IMR-90 (cell line): ENCODE measurements at regions not wholly inside any gene's neighbourhood (a gene's known extent, or its start where the extent isn't known, plus 50 kb on each side); places are given as distances from the start of the nearest gene placed in this dataset.

Source experiments
- ATAC-seq: fragments of 200-7000 bp; cut with Tn5 transposase; 2 replicates; pipeline ENCODE4 v1.9.1; 2020; ENCODE audit warnings: low read depth, mild to moderate bottlenecking, moderate library complexity
- BruUV-seq: library from RNA; stranded (reverse); fragments of 400-500 nt; replicated peaks from 2 replicates; lab custom pipeline; 2021; lab: Mats Ljungman, UMichigan
- CTCF ChIA-PET: fragments of 300-600 bp; formaldehyde crosslinking; extraction: SDS; loops from one replicate; lab custom pipeline; 2021; ENCODE audit warnings: antibody characterized with exemption; lab: Yijun Ruan, JAX
- POLR2A ChIA-PET: fragments of 300-600 bp; sonication (Branson Sonifier 250); formaldehyde crosslinking; loops from one replicate; lab custom pipeline; 2022; ENCODE audit warnings: antibody characterized with exemption; ENCODE audit not compliant: unreplicated experiment; lab: Charles Lee
- DNase-seq: peaks from one replicate; pipeline ENCODE4 v3.0.0; 2013
- H2AFZ ChIP-seq: replicated peaks from 2 replicates; pipeline ENCODE3; 2013; ENCODE audit warnings: low read length, mild to moderate bottlenecking; ENCODE audit not compliant: poor library complexity
- H2AK5ac ChIP-seq: 2 replicates; pipeline ENCODE4 v1.6.1; 2013; ENCODE audit warnings: low read depth, low read length, inconsistent platforms
- H2AK9ac ChIP-seq: replicated peaks from 2 replicates; pipeline ENCODE3; 2013; ENCODE audit warnings: mild to moderate bottlenecking, low read depth, low read length, moderate library complexity; ENCODE audit not compliant: poor library complexity
- H2BK120ac ChIP-seq: 2 replicates; pipeline ENCODE4 v1.6.1; 2013; ENCODE audit warnings: low read depth, low read length, inconsistent platforms
- H2BK15ac ChIP-seq: 3 replicates; pipeline ENCODE4 v1.6.1; 2013; ENCODE audit warnings: low read depth, low read length, inconsistent platforms
- H2BK20ac ChIP-seq: 2 replicates; pipeline ENCODE4 v1.6.1; 2013; ENCODE audit warnings: low read depth, mild to moderate bottlenecking, inconsistent platforms, low read length, moderate library complexity
- H2BK5ac ChIP-seq: 2 replicates; pipeline ENCODE4 v1.6.1; 2013; ENCODE audit warnings: mild to moderate bottlenecking, low read depth, low read length, inconsistent platforms; ENCODE audit not compliant: poor library complexity, severe bottlenecking
- H3K14ac ChIP-seq: replicated peaks from 2 replicates; pipeline ENCODE4 v1.6.1; 2013; ENCODE audit warnings: low read depth, low read length, inconsistent platforms
- H3K18ac ChIP-seq: 2 replicates; pipeline ENCODE4 v1.6.1; 2013; ENCODE audit warnings: low read depth, low read length, control low read depth
- H3K23ac ChIP-seq: 2 replicates; pipeline ENCODE4 v1.6.1; 2013; ENCODE audit warnings: low read depth, low read length, inconsistent platforms
- H3K27ac ChIP-seq: 2 replicates; pipeline ENCODE4 v1.5.1; 2013; ENCODE audit warnings: mild to moderate bottlenecking, control low read depth, low read length; ENCODE audit not compliant: insufficient read depth
- H3K27me3 ChIP-seq: 2 replicates; pipeline ENCODE4 v1.6.1; 2013; ENCODE audit warnings: low read length; ENCODE audit not compliant: control insufficient read depth, insufficient read depth
- H3K36me3 ChIP-seq: 2 replicates; pipeline ENCODE4 v1.6.1; 2013; ENCODE audit warnings: low read length, mixed read lengths; ENCODE audit not compliant: control insufficient read depth, insufficient read depth
- H3K4ac ChIP-seq: 2 replicates; pipeline ENCODE4 v1.6.1; 2013; ENCODE audit warnings: low read depth, low read length, inconsistent platforms
- H3K4me1 ChIP-seq: 2 replicates; pipeline ENCODE4 v1.6.1; 2013; ENCODE audit warnings: low read length, mixed read lengths; ENCODE audit not compliant: control insufficient read depth, insufficient read depth
- H3K4me2 ChIP-seq: 2 replicates; pipeline ENCODE4 v1.6.1; 2013; ENCODE audit warnings: low read depth, mild to moderate bottlenecking, control low read depth, low read length, moderate library complexity
- H3K4me3 ChIP-seq: 2 replicates; pipeline ENCODE4 v1.5.1; 2013; ENCODE audit warnings: low read depth, mild to moderate bottlenecking, control low read depth, low read length, moderate library complexity; ENCODE audit not compliant: insufficient read depth
- H3K56ac ChIP-seq: 2 replicates; pipeline ENCODE4 v1.6.1; 2013; ENCODE audit warnings: low read length, inconsistent platforms; ENCODE audit not compliant: insufficient read depth; ENCODE audit errors: extremely low read depth
- H3K79me1 ChIP-seq, 2 experiments: 2 replicates each; pipeline ENCODE4 v1.6.1; 2013; ENCODE audit warnings: low read length in 2 of 2, inconsistent platforms in 1 of 2, low read depth in 1 of 2
- H3K9ac ChIP-seq: 2 replicates; pipeline ENCODE4 v1.6.1; 2013; ENCODE audit warnings: low read depth, low read length, control low read depth
- H3K9me1 ChIP-seq: 2 replicates; pipeline ENCODE4 v1.6.1; 2013; ENCODE audit warnings: low read length, inconsistent platforms; ENCODE audit not compliant: insufficient read depth
- H3K9me3 ChIP-seq: 2 replicates; pipeline ENCODE4 v1.6.1; 2013; ENCODE audit warnings: low read length; ENCODE audit not compliant: control insufficient read depth, insufficient read depth
- H4K20me1 ChIP-seq: 2 replicates; pipeline ENCODE4 v1.6.1; 2013; ENCODE audit warnings: low read length, inconsistent platforms; ENCODE audit not compliant: insufficient read depth
- H4K5ac ChIP-seq: 2 replicates; pipeline ENCODE4 v1.6.1; 2013; ENCODE audit warnings: mild to moderate bottlenecking, low read depth, low read length, control low read depth
- H4K8ac ChIP-seq, 2 experiments: 2 replicates each; pipeline ENCODE4 v1.6.1; 2013; ENCODE audit warnings: low read depth in 2 of 2, low read length in 2 of 2, control low read depth in 1 of 2, inconsistent platforms in 1 of 2
- H4K91ac ChIP-seq: 2 replicates; pipeline ENCODE4 v1.6.1; 2013; ENCODE audit warnings: low read depth, low read length, inconsistent platforms; ENCODE audit not compliant: insufficient read depth
- NFE2L2 ChIP-seq: fragments of 150-350 bp; IDR thresholded peaks from 2 replicates; pipeline ENCODE4 v1.6.1; 2016; ENCODE audit warnings: low read depth, mild to moderate bottlenecking, low read length
- WGBS, 2 experiments: methylation state at CpG; one replicate each; pipeline versions ENCODE4 v1.1.5 to v1.1.7; 2013; ENCODE audit warnings: missing lambda C conversion rate in 2 of 2; ENCODE audit not compliant: insufficient read length in 1 of 2; ENCODE audit errors: extremely low coverage in 2 of 2; 5-methylcytosine and 5-hydroxymethylcytosine counted together
- dilution Hi-C: fragments of 300-500 bp; cut with HindIII; formaldehyde crosslinking; loops from one replicate; pipeline ENCODE4 v1.14.3; 2018; ENCODE audit warnings: low sequenced_read_pairs; ENCODE audit not compliant: unreplicated experiment
- in situ Hi-C: fragments of 300-500 bp; cut with MboI; formaldehyde crosslinking; loops from 3 replicates; pipeline ENCODE4 v1.14.3; 2019; ENCODE audit warnings: low sequenced_read_pairs, inconsistent platforms, mixed read lengths
- intact Hi-C: fragments of 100-400 bp; cut with micrococcal nuclease; formaldehyde crosslinking; loops from 2 replicates; pipeline ENCODE4 v1.10.0; 2022

DNA sequence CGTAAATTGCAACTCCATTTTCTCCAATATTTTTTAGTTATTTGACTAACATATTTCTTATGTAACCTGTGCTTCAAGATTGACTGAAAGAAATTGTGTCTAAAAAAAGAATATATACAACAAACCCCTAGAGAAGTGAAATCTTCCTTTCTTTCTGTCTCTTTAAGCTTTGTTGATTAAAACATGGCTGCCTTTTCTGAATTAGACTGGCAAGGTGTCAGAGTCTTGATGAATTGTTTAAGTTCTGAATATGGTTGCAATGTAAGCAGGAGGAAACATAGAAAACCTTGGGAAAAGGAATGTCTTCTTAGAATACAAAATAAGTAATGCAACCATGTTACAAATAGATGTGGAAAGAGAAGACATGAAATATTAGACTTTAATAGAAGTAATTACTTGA lies 209.8 kb upstream of the CTNND2 start:
- no peak for TF ChIP-seq NFE2L2
- intact Hi-C loops (no loop called here), in situ Hi-C loops (no loop called here), dilution Hi-C loops (no loop called here)
- Histone ChIP-seq H2BK20ac (no peak overlapping the region), H2AFZ (no peak overlapping the region), H3K9me3 (no peaks in the 10 kb centered on the region; the same call in 1 of the 2 replicates), H2BK15ac (no peak overlapping the region), H2BK120ac (no peak overlapping the region), H3K36me3 (no peaks in the 10 kb centered on the region), H2AK5ac (no peak overlapping the region), H2BK5ac (no peak overlapping the region), H3K27ac (no peak overlapping the region), H3K4me2 (no peak overlapping the region), H3K56ac (no peak overlapping the region), H3K4me3 (no peak overlapping the region), H3K9ac (no peak overlapping the region), H3K4me1 (no peaks in the 10 kb centered on the region), H3K9me1 (no peaks in the 10 kb centered on the region), H3K4ac (no peak overlapping the region), H4K20me1 (no peaks in the 10 kb centered on the region), H3K23ac (no peak overlapping the region), H4K8ac (no peak overlapping the region), H3K27me3 (no peaks in the 10 kb centered on the region), H3K79me1 (no peaks in the 10 kb centered on the region), H3K14ac (no peak overlapping the region), H3K18ac (no peak overlapping the region), H4K91ac (no peak overlapping the region), H2AK9ac (no peak overlapping the region), H4K5ac (no peak overlapping the region)
- ATAC-seq (no peak), DNase-seq (no peak)
- ChIA-PET CTCF (no interaction called here), POLR2A (no interaction called here)
- WGBS, 2 experiments, result no CpG with 5 or more reads among the region's 1 CpG
- BruUV-seq, result no TSS peak
